ENCODE measurements at regions not wholly inside any gene's neighbourhood (a gene's known extent, or its start where the extent isn't known, plus 50 kb on each side); places are given as distances from the start of the nearest gene placed in this dataset.
A peak's percentile ranks its signal among the peaks of the same experiment; 100 is the strongest.

DNA sequence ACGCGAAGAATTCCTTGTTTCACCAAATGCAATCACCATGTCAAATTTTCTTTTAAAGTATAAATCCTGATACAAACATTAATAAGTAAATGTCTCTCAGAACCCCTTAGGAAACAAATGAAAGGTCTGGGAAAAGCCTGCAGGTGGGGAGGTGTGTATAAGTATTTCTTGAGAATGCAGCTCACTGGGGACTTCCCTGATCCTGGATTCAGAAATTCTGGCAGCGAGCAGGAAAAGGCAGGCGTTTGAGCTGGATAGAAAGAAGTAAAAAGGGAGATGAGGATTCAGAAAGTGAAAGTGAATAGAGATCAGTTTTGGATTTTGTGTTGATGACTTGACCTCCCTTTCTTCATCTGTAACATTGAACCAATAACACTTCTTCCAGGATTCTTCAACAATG, 68.3 kb upstream of the CTSC start:
- Histone ChIP-seq H3K4me1 (peaks cover 16% of the 10 kb centered on the region), H3K27me3 (no peaks in the 10 kb centered on the region), H3K36me3 (no peaks in the 10 kb centered on the region), H3K9ac (no peak overlapping the region), H3K4me3 (no peak overlapping the region), H3F3A (ENCODE audit: low read depth) (no peaks in the 10 kb centered on the region), H3K27ac (no peak overlapping the region), H4K20me1 (ENCODE audit: low read depth) (no peaks in the 10 kb centered on the region), H2AFZ (replicated peaks) (no peak overlapping the region), H3K9me3 (ENCODE audit: low read depth) (no peaks in the 10 kb centered on the region), H3K4me2 (peak overlapping the region; percentile 3), H3K79me2 (ENCODE audit: low read depth) (no peaks in the 10 kb centered on the region)
- Mint-ChIP-seq H3K4me1 (peaks cover 7% of the 10 kb centered on the region), H3K27me3 (ENCODE audit: insufficient read depth, low read depth) (no peaks in the 10 kb centered on the region), H3K36me3 (no peaks in the 10 kb centered on the region), H3K27ac (no peak overlapping the region), H3K9me3 (no peaks in the 10 kb centered on the region), H3K4me3 (no peak overlapping the region)
- no peak for TF ChIP-seq EZH2phosphoT487 (IDR thresholded peaks at IDR 0.05)
- no peak for TF ChIP-seq EZH2 (IDR thresholded peaks at IDR 0.05)
- TF ChIP-seq, protein P1, sequence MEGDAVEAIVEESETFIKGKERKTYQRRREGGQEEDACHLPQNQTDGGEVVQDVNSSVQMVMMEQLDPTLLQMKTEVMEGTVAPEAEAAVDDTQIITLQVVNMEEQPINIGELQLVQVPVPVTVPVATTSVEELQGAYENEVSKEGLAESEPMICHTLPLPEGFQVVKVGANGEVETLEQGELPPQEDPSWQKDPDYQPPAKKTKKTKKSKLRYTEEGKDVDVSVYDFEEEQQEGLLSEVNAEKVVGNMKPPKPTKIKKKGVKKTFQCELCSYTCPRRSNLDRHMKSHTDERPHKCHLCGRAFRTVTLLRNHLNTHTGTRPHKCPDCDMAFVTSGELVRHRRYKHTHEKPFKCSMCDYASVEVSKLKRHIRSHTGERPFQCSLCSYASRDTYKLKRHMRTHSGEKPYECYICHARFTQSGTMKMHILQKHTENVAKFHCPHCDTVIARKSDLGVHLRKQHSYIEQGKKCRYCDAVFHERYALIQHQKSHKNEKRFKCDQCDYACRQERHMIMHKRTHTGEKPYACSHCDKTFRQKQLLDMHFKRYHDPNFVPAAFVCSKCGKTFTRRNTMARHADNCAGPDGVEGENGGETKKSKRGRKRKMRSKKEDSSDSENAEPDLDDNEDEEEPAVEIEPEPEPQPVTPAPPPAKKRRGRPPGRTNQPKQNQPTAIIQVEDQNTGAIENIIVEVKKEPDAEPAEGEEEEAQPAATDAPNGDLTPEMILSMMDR (IDR thresholded peaks at IDR 0.05), result no peak
- DNase-seq (ENCODE audit: low spot score), result no peak

DNA sequence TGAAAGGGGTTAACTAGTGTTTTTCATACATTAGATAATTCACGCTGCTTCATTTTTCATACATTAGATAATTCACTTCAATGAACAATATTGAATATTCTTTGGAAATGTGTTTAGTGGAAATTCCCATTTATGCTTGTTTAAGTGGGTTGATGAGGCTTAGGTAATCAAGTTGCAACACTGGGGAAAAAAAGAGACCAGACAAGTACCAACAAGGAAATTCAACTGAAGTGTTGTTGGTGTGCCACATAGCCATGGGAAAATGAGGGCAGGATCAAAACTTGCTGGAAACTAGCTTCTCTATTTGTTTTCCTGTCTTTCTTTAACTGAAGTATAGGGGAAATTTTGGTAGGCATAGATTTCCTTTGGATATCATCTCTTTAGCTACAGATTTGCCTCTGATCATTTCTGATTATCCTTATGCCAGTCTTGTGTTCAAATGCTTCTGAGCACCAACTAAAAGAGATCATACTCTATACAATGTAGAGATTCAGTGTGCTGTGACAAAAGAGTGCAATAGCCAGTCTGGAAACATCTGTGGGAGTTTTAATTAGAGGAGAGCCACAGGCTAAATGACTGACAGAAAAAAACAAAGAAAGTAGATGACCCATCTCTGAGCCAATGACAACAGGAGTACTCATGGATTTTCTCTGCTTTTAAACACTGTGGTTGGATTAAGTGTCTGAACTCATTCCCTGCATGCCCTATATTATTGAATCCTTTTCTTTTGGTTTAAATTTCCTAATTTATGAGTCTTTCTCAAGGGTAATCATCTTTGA, 67.6 kb upstream of the CTSC start:
- H3F3A ChIP-seq (ENCODE audit: low read depth), result no peaks in the 10 kb centered on the region
- no peaks in the 10 kb centered on the region for H3K27me3 Mint-ChIP-seq (ENCODE audit: insufficient read depth, low read depth)
- H3K27me3 ChIP-seq, result no peaks in the 10 kb centered on the region
- peaks cover 16% of the 10 kb centered on the region for H3K4me1 ChIP-seq
- no peak overlapping the region for H3K4me3 ChIP-seq
- H3K36me3 ChIP-seq, result no peaks in the 10 kb centered on the region
- H4K20me1 ChIP-seq (ENCODE audit: low read depth), result no peaks in the 10 kb centered on the region
- H3K27ac ChIP-seq, result no peak overlapping the region
- no peaks in the 10 kb centered on the region for H3K36me3 Mint-ChIP-seq
- H3K9me3 Mint-ChIP-seq, result no peaks in the 10 kb centered on the region
- no peaks in the 10 kb centered on the region for H3K79me2 ChIP-seq (ENCODE audit: low read depth)
- peak overlapping the region; percentile 3 for H3K4me2 ChIP-seq
- no peak overlapping the region for H3K9ac ChIP-seq
- H3K4me1 Mint-ChIP-seq, result peaks cover 7% of the 10 kb centered on the region
- TF ChIP-seq, protein P1 (IDR thresholded peaks at IDR 0.05), result no peak
- TF ChIP-seq EZH2 (IDR thresholded peaks at IDR 0.05) (no peak), EZH2phosphoT487 (IDR thresholded peaks at IDR 0.05) (no peak)
- H3K4me3 Mint-ChIP-seq, result no peak overlapping the region
- no peak overlapping the region for H3K27ac Mint-ChIP-seq
- H2AFZ ChIP-seq (replicated peaks), result no peak overlapping the region
- H3K9me3 ChIP-seq (ENCODE audit: low read depth), result no peaks in the 10 kb centered on the region
- no peak for DNase-seq (ENCODE audit: low spot score)

DNA sequence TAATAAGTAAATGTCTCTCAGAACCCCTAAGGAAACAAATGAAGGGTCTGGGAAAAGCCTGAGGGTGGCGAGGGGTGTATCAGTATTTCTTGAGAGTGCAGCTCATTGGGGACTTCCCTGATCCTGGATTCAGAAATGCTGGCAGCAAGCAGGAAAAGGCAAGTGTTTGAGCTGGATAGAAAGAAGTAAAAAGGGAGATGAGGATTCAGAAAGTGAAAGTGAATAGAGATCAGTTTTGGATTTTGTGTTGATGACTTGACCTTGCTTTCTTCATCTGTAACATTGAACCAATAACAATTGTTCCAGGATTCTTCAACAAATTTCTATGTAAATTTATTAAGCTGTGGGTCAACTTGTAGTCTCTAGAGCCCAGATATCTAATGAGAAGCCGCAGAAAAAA, 66.9 kb upstream of the CTSC start:
- Mint-ChIP-seq H3K4me1 (peaks cover 7% of the 10 kb centered on the region), H3K27me3 (ENCODE audit: insufficient read depth, low read depth) (no peaks in the 10 kb centered on the region), H3K36me3 (no peaks in the 10 kb centered on the region), H3K4me3 (no peak overlapping the region), H3K27ac (no peak overlapping the region), H3K9me3 (no peaks in the 10 kb centered on the region)
- Histone ChIP-seq H3K27ac (no peak overlapping the region), H3K9me3 (ENCODE audit: low read depth) (no peaks in the 10 kb centered on the region), H3K36me3 (no peaks in the 10 kb centered on the region), H3K79me2 (ENCODE audit: low read depth) (no peaks in the 10 kb centered on the region), H3K4me3 (no peak overlapping the region), H3K4me2 (no peak overlapping the region), H4K20me1 (ENCODE audit: low read depth) (no peaks in the 10 kb centered on the region), H2AFZ (replicated peaks) (no peak overlapping the region), H3F3A (ENCODE audit: low read depth) (no peaks in the 10 kb centered on the region), H3K27me3 (no peaks in the 10 kb centered on the region), H3K9ac (no peak overlapping the region), H3K4me1 (peaks cover 16% of the 10 kb centered on the region)
- no peak for DNase-seq (ENCODE audit: low spot score)
- no peak for TF ChIP-seq EZH2 (IDR thresholded peaks at IDR 0.05)
- TF ChIP-seq, protein P1 (IDR thresholded peaks at IDR 0.05), result no peak
- TF ChIP-seq EZH2phosphoT487 (IDR thresholded peaks at IDR 0.05), result no peak
